ENCODE measurements at regions not wholly inside any gene's neighbourhood (a gene's known extent, or its start where the extent isn't known, plus 50 kb on each side); places are given as distances from the start of the nearest gene placed in this dataset.

- DNase-seq = no peak
- H3K4me1 ChIP-seq (ENCODE audit: control insufficient read depth in 3 of 3, insufficient read depth in 2 of 3, low read depth in 1 of 3, low read length in 2 of 3) = no peaks in the 10 kb centered on the region
- no peaks in the 10 kb centered on the region for H3K36me3 ChIP-seq (ENCODE audit: control insufficient read depth in 3 of 3, insufficient read depth in 2 of 3, low read depth in 1 of 3, low read length in 3 of 3)
- H3K27me3 ChIP-seq (ENCODE audit: control insufficient read depth in 3 of 3, insufficient read depth in 3 of 3, low read length in 3 of 3) = peaks cover 0 to 12% (median 0%) of the 10 kb centered on the region in 3 donors
- no peak overlapping the region for H3K4me3 ChIP-seq (ENCODE audit: low read depth in 1 of 3, low read length in 3 of 3)
- 75 to 79% (median 76%) methylated on average over 5 of the region's 5 CpGs for WGBS, 3 donors
- no peak for FAIRE-seq
- no peaks in the 10 kb centered on the region for H3K9me3 ChIP-seq (ENCODE audit: control insufficient read depth in 2 of 2, insufficient read depth in 1 of 2, low read depth in 1 of 2, low read length in 1 of 2)
- H3K27ac ChIP-seq (ENCODE audit: low read depth in 1 of 3, low read length in 2 of 3) = no peak overlapping the region
Observed at GRCh38 chr5:79850941-79851340, 140.1 kb downstream of the MTX3 start.

- Histone ChIP-seq H3K4me3 (ENCODE audit: low read depth in 1 of 3, low read length in 3 of 3) (no peak overlapping the region), H3K36me3 (ENCODE audit: control insufficient read depth in 3 of 3, insufficient read depth in 2 of 3, low read depth in 1 of 3, low read length in 3 of 3) (no peaks in the 10 kb centered on the region), H3K9me3 (ENCODE audit: control insufficient read depth in 2 of 2, insufficient read depth in 1 of 2, low read depth in 1 of 2, low read length in 1 of 2) (no peaks in the 10 kb centered on the region), H3K4me1 (ENCODE audit: control insufficient read depth in 3 of 3, insufficient read depth in 2 of 3, low read depth in 1 of 3, low read length in 2 of 3) (no peaks in the 10 kb centered on the region), H3K27me3 (ENCODE audit: control insufficient read depth in 3 of 3, insufficient read depth in 3 of 3, low read length in 3 of 3) (peaks cover 0 to 7% (median 0%) of the 10 kb centered on the region in 3 donors), H3K27ac (ENCODE audit: low read depth in 1 of 3, low read length in 2 of 3) (peak overlapping the region in 1 of 3 donors; percentile 7)
- FAIRE-seq = no peak
- WGBS, 3 donors = 71 to 92% (median 89%) methylated on average over 10 of the region's 10 CpGs
- no peak for DNase-seq
Observed at GRCh38 chr5:79850316-79850822, 140.7 kb downstream of the MTX3 start.

- DNase-seq = no peak
- Histone ChIP-seq H3K4me1 (ENCODE audit: control insufficient read depth in 3 of 3, insufficient read depth in 2 of 3, low read depth in 1 of 3, low read length in 2 of 3) (no peaks in the 10 kb centered on the region), H3K27me3 (ENCODE audit: control insufficient read depth in 3 of 3, insufficient read depth in 3 of 3, low read length in 3 of 3) (peaks cover 0 to 7% (median 0%) of the 10 kb centered on the region in 3 donors), H3K27ac (ENCODE audit: low read depth in 1 of 3, low read length in 2 of 3) (peak overlapping the region in 1 of 3 donors; percentile 7), H3K4me3 (ENCODE audit: low read depth in 1 of 3, low read length in 3 of 3) (no peak overlapping the region), H3K36me3 (ENCODE audit: control insufficient read depth in 3 of 3, insufficient read depth in 2 of 3, low read depth in 1 of 3, low read length in 3 of 3) (no peaks in the 10 kb centered on the region), H3K9me3 (ENCODE audit: control insufficient read depth in 2 of 2, insufficient read depth in 1 of 2, low read depth in 1 of 2, low read length in 1 of 2) (no peaks in the 10 kb centered on the region)
- 91 to 97% (median 92%) methylated on average over 16 of the region's 16 CpGs for WGBS, 3 donors
- FAIRE-seq = no peak
Observed at GRCh38 chr5:79849486-79850315, 141.4 kb downstream of the MTX3 start.

Measured in small intestine (tissue), 7 donors.